Activated CD4-positive, alpha-beta T cell treated with anti-CD3 and anti-CD28 coated beads, Interleukin-2, amount 10 ng/mL, durations not matched to agents 24 days and 14 days (primary cell): ENCODE measurements at regions not wholly inside any gene's neighbourhood (a gene's known extent, or its start where the extent isn't known, plus 50 kb on each side); places are given as distances from the start of the nearest gene placed in this dataset.

Experiments
- DNase-seq: peaks from one replicate; pipeline ENCODE4 v3.0.0; 2022
- H3K27ac Mint-ChIP-seq: one replicate; pipeline ENCODE4 v1.8.0; 2022; ENCODE audit warnings: mild to moderate bottlenecking, mixed read lengths
- H3K27me3 Mint-ChIP-seq: one replicate; pipeline ENCODE4 v1.8.0; 2022; ENCODE audit warnings: mixed read lengths
- H3K36me3 Mint-ChIP-seq: one replicate; pipeline ENCODE4 v1.8.0; 2022; ENCODE audit warnings: low read depth, mild to moderate bottlenecking, mixed read lengths
- H3K4me1 Mint-ChIP-seq: one replicate; pipeline ENCODE4 v1.8.0; 2021; ENCODE audit warnings: mixed read lengths
- H3K4me3 Mint-ChIP-seq: one replicate; pipeline ENCODE4 v1.8.0; 2022; ENCODE audit warnings: mild to moderate bottlenecking, moderate library complexity, mixed read lengths
- H3K9me3 Mint-ChIP-seq: one replicate; pipeline ENCODE4 v1.8.0; 2021; ENCODE audit warnings: mixed read lengths
- intact Hi-C: fragments of 100-400 bp; cut with micrococcal nuclease; formaldehyde crosslinking; loops from one replicate; pipeline ENCODE4 v1.15.1; 2023

- Mint-ChIP-seq H3K27ac (no peak overlapping the region), H3K36me3 (peaks cover 3% of the 10 kb centered on the region), H3K9me3 (peaks cover 17% of the 10 kb centered on the region), H3K27me3 (no peaks in the 10 kb centered on the region), H3K4me1 (peaks cover 13% of the 10 kb centered on the region), H3K4me3 (no peak overlapping the region)
- intact Hi-C loops = no loop called here
- no peak for DNase-seq
Measured at GRCh38 chr14:71300566-71301330, 393.5 kb downstream of the PCNX1 start.

GRCh38 chr14:71301611-71302010, 394.4 kb downstream of the PCNX1 start:
- no peak overlapping the region for H3K27ac Mint-ChIP-seq
- H3K4me3 Mint-ChIP-seq = no peak overlapping the region
- intact Hi-C loops = no loop called here
- H3K4me1 Mint-ChIP-seq = peaks cover 5% of the 10 kb centered on the region
- H3K9me3 Mint-ChIP-seq = peaks cover 18% of the 10 kb centered on the region
- peaks cover 3% of the 10 kb centered on the region for H3K36me3 Mint-ChIP-seq
- no peak for DNase-seq
- no peaks in the 10 kb centered on the region for H3K27me3 Mint-ChIP-seq

- H3K9me3 Mint-ChIP-seq = peaks cover 12% of the 10 kb centered on the region
- DNase-seq = no peak
- H3K27ac Mint-ChIP-seq = no peak overlapping the region
- peaks cover 7% of the 10 kb centered on the region for H3K27me3 Mint-ChIP-seq
- H3K36me3 Mint-ChIP-seq = peaks cover 3% of the 10 kb centered on the region
- H3K4me3 Mint-ChIP-seq = no peak overlapping the region
- intact Hi-C loops = no loop called here
- no peaks in the 10 kb centered on the region for H3K4me1 Mint-ChIP-seq
Measured at GRCh38 chr14:71304690-71305089, 397.4 kb downstream of the PCNX1 start.

- Mint-ChIP-seq H3K27me3 (peaks cover 12% of the 10 kb centered on the region), H3K27ac (no peak overlapping the region), H3K4me1 (no peaks in the 10 kb centered on the region), H3K4me3 (no peak overlapping the region), H3K36me3 (peaks cover 3% of the 10 kb centered on the region), H3K9me3 (peaks cover 19% of the 10 kb centered on the region)
- no peak for DNase-seq
- intact Hi-C loops = no loop called here
Measured at GRCh38 chr14:71308671-71309070, 401.4 kb downstream of the PCNX1 start.

GRCh38 chr14:71309756-71310155, 402.5 kb downstream of the PCNX1 start:
- Mint-ChIP-seq H3K27ac (no peak overlapping the region), H3K27me3 (peaks cover 12% of the 10 kb centered on the region), H3K4me3 (no peak overlapping the region), H3K9me3 (peaks cover 17% of the 10 kb centered on the region), H3K4me1 (no peaks in the 10 kb centered on the region), H3K36me3 (peaks cover 3% of the 10 kb centered on the region)
- no peak for DNase-seq
- intact Hi-C loops = no loop called here

- DNase-seq = no peak
- Mint-ChIP-seq H3K4me1 (no peaks in the 10 kb centered on the region), H3K9me3 (peaks cover 8% of the 10 kb centered on the region), H3K4me3 (no peak overlapping the region), H3K27me3 (peaks cover 12% of the 10 kb centered on the region), H3K27ac (no peak overlapping the region), H3K36me3 (no peaks in the 10 kb centered on the region)
- intact Hi-C loops = no loop called here
Measured at GRCh38 chr14:71311061-71311460, 403.8 kb downstream of the PCNX1 start.

- intact Hi-C loops = no loop called here
- H3K27me3 Mint-ChIP-seq = peaks cover 5% of the 10 kb centered on the region
- H3K4me3 Mint-ChIP-seq = no peak overlapping the region
- DNase-seq = no peak
- H3K9me3 Mint-ChIP-seq = peaks cover 8% of the 10 kb centered on the region
- H3K36me3 Mint-ChIP-seq = no peaks in the 10 kb centered on the region
- peaks cover 6% of the 10 kb centered on the region for H3K4me1 Mint-ChIP-seq
- H3K27ac Mint-ChIP-seq = no peak overlapping the region
Measured at GRCh38 chr14:71314717-71315116, 407.5 kb downstream of the PCNX1 start.

GRCh38 chr14:71317385-71318096, 410.3 kb downstream of the PCNX1 start:
- peaks cover 15% of the 10 kb centered on the region for H3K4me1 Mint-ChIP-seq
- no peak overlapping the region for H3K27ac Mint-ChIP-seq
- no peak overlapping the region for H3K4me3 Mint-ChIP-seq
- DNase-seq = no peak
- intact Hi-C loops = no loop called here
- peaks cover 2% of the 10 kb centered on the region for H3K36me3 Mint-ChIP-seq
- no peaks in the 10 kb centered on the region for H3K27me3 Mint-ChIP-seq
- H3K9me3 Mint-ChIP-seq = peaks cover 8% of the 10 kb centered on the region

- Mint-ChIP-seq H3K9me3 (peaks cover 7% of the 10 kb centered on the region), H3K27ac (no peak overlapping the region), H3K27me3 (no peaks in the 10 kb centered on the region), H3K4me3 (no peak overlapping the region), H3K36me3 (peaks cover 5% of the 10 kb centered on the region), H3K4me1 (peaks cover 20% of the 10 kb centered on the region)
- no peak for DNase-seq
- intact Hi-C loops = no loop called here
Measured at GRCh38 chr14:71318097-71318459, 410.8 kb downstream of the PCNX1 start.

GRCh38 chr14:71319666-71320065, 412.4 kb downstream of the PCNX1 start:
- H3K27me3 Mint-ChIP-seq = no peaks in the 10 kb centered on the region
- H3K9me3 Mint-ChIP-seq = no peaks in the 10 kb centered on the region
- peak overlapping the region; percentile 99 for H3K27ac Mint-ChIP-seq
- DNase-seq = no peak
- peaks cover 34% of the 10 kb centered on the region for H3K4me1 Mint-ChIP-seq
- peaks cover 11% of the 10 kb centered on the region for H3K36me3 Mint-ChIP-seq
- peak overlapping the region; percentile 96 for H3K4me3 Mint-ChIP-seq
- intact Hi-C loops = loop anchor here (1.0 to 10.0 kb wide), 14 partner anchors 13 to 535 kb away; no protein-coding TSS in a partner anchor

GRCh38 chr14:71320107-71320733, 413.0 kb downstream of the PCNX1 start, which contains the start of gene SIPA1L1:
SIPA1L1 (plus strand) TSS chr14:71320476.
- H3K4me3 Mint-ChIP-seq = peak within 1 kb of the TSS; percentile 96
- intact Hi-C loops = loop anchor here (1.0 to 10.0 kb wide), 14 partner anchors 12 to 535 kb away; no protein-coding TSS in a partner anchor
- no peaks in the 10 kb centered on the region for H3K9me3 Mint-ChIP-seq
- peak within 1 kb of the TSS; percentile 99 for H3K27ac Mint-ChIP-seq
- H3K27me3 Mint-ChIP-seq = no peaks in the 10 kb centered on the region
- DNase-seq = peak; percentile 100
- peaks cover 40% of the 10 kb centered on the region for H3K4me1 Mint-ChIP-seq
- H3K36me3 Mint-ChIP-seq = peaks cover 12% of the 10 kb centered on the region

- intact Hi-C loops = loop anchor here (1.0 to 10.0 kb wide), 14 partner anchors 11 to 534 kb away; no protein-coding TSS in a partner anchor
Measured at GRCh38 chr14:71320734-71321573, 413.7 kb downstream of the PCNX1 start.

More at GRCh38 chr14:71320734-71321573, 413.7 kb downstream of the PCNX1 start:
- Mint-ChIP-seq H3K27ac (peak overlapping the region; percentile 99), H3K27me3 (no peaks in the 10 kb centered on the region), H3K4me3 (peak overlapping the region; percentile 96), H3K4me1 (peaks cover 47% of the 10 kb centered on the region), H3K36me3 (peaks cover 19% of the 10 kb centered on the region), H3K9me3 (no peaks in the 10 kb centered on the region)
- DNase-seq = peak; percentile 92
